A549 (cell line): ENCODE measurements at regions not wholly inside any gene's neighbourhood (a gene's known extent, or its start where the extent isn't known, plus 50 kb on each side); places are given as distances from the start of the nearest gene placed in this dataset.
A peak's percentile ranks its signal among the peaks of the same experiment; 100 is the strongest.

Source experiments
- ATAC-seq, 2 experiments: fragments of 200-7000 bp in 1 of 2; fragments of >200 bp in 1 of 2; cut with Nextera tagmentation in 1 of 2; cut with Tn5 transposase in 1 of 2; 3 replicates each; pipeline versions ENCODE4 v1.8.0 to v1.9.1; 2018 to 2020; ENCODE audit warnings: mild to moderate bottlenecking in 1 of 2, moderate library complexity in 1 of 2
- CTCF ChIA-PET: fragments of 300-600 bp; sonication (Branson Sonifier 250); formaldehyde crosslinking; extraction: SDS; loops from one replicate; lab custom pipeline; 2021; ENCODE audit warnings: antibody characterized with exemption, inconsistent platforms; lab: Yijun Ruan, JAX
- POLR2A ChIA-PET: fragments of 350-600 bp; formaldehyde crosslinking; extraction: SDS; loops from one replicate; lab custom pipeline; 2021; ENCODE audit warnings: antibody characterized with exemption, inconsistent platforms; lab: Yijun Ruan, JAX
- DNase-seq, 2 experiments: peaks; one replicate each; pipeline versions ENCODE4 v3.0.0 to v3.0.0-alpha.2; 2011 to 2016; ENCODE audit warnings: low read depth in 1 of 2, low spot score in 1 of 2
- FAIRE-seq: peaks from 2 replicates; lab custom pipeline; 2011; peaks lifted over from hg19 to GRCh38; lab: Jason Lieb, UNC
- H3K27ac ChIP-seq, 2 experiments: fragments of >200 bp; sonication (Bioruptor Twin); formaldehyde crosslinking; 3 replicates each; pipeline ENCODE4 v1.5.1; 2016 to 2017
- H3K4me1 ChIP-seq: fragments of >200 bp; sonication (Bioruptor Twin); formaldehyde crosslinking; 3 replicates; pipeline ENCODE4 v1.6.1; 2016
- H3K4me2 ChIP-seq: fragments of >200 bp; sonication (Bioruptor Twin); formaldehyde crosslinking; 3 replicates; pipeline ENCODE4 v1.6.1; 2016
- H3K4me3 ChIP-seq: fragments of >200 bp; sonication (Bioruptor Twin); formaldehyde crosslinking; 3 replicates; pipeline ENCODE4 v1.5.1; 2016
- H3K9me3 ChIP-seq: fragments of >200 bp; sonication (Bioruptor Twin); formaldehyde crosslinking; 3 replicates; pipeline ENCODE4 v1.6.1; 2016
- ATOH8 ChIP-seq: fragments of 250-450 bp; sonication (Bioruptor Pico); IDR thresholded peaks from 2 replicates; pipeline ENCODE4 v1.5.0; 2020; ENCODE audit warnings: low read depth, mild to moderate bottlenecking, moderate library complexity
- BCL3 ChIP-seq: fragments of >200 bp; sonication (Bioruptor Twin); formaldehyde crosslinking; IDR thresholded peaks from 3 replicates; pipeline ENCODE4 v1.6.1; 2016
- CHD2 ChIP-seq: fragments of 150-350 bp; IDR thresholded peaks from 2 replicates; pipeline ENCODE4 v1.6.1; 2014; ENCODE audit warnings: low read length; ENCODE audit not compliant: partially characterized antibody
- EHMT2 ChIP-seq: fragments of 200-600 bp; sonication (generic); IDR thresholded peaks from 2 replicates; pipeline ENCODE4 v1.6.1; 2016; ENCODE audit warnings: antibody characterized with exemption, low read depth, mild to moderate bottlenecking, moderate library complexity
- EP300 ChIP-seq, 2 experiments: fragments of >200 bp; sonication (Bioruptor Twin); formaldehyde crosslinking; IDR thresholded peaks; 2 replicates in 1 of 2; 3 replicates in 1 of 2; pipeline ENCODE4 v1.6.1; 2016 to 2017
- HES2 ChIP-seq: fragments of >200 bp; sonication (Bioruptor Twin); formaldehyde crosslinking; IDR thresholded peaks from 2 replicates; pipeline ENCODE4 v1.6.1; 2016
- KDM1A ChIP-seq: fragments of 200-600 bp; sonication (generic); IDR thresholded peaks from 2 replicates; pipeline ENCODE4 v1.6.1; 2016; ENCODE audit warnings: low read depth, mild to moderate bottlenecking
- MAFK ChIP-seq: fragments of 450-650 bp; IDR thresholded peaks from 2 replicates; pipeline ENCODE4 v1.6.1; 2014; ENCODE audit not compliant: partially characterized antibody
- MAX ChIP-seq: IDR thresholded peaks from 2 replicates; pipeline ENCODE4 v1.6.1; 2012
- POLR2A ChIP-seq: IDR thresholded peaks from 2 replicates; pipeline ENCODE4 v1.6.1; 2012; ENCODE audit warnings: mild to moderate bottlenecking, low read length
- RNF2 ChIP-seq: fragments of 200-600 bp; sonication (generic); IDR thresholded peaks from 2 replicates; pipeline ENCODE4 v1.6.1; 2016; ENCODE audit warnings: low read depth, mild to moderate bottlenecking, antibody characterized with exemption, moderate library complexity, borderline replicate concordance
- ZFP36 ChIP-seq: fragments of 450-650 bp; IDR thresholded peaks from 2 replicates; pipeline ENCODE4 v1.6.1; 2014; ENCODE audit warnings: borderline replicate concordance; ENCODE audit not compliant: partially characterized antibody
- ZSCAN20 ChIP-seq: fragments of 250-450 bp; sonication (Bioruptor Pico); IDR thresholded peaks from 2 replicates; pipeline ENCODE4 v1.8.0; 2022; ENCODE audit warnings: mild to moderate bottlenecking, moderate library complexity
- WGBS: methylation state at CpG from one replicate; pipeline ENCODE4 v1.1.6; 2017; ENCODE audit errors: missing lambda C conversion rate; 5-methylcytosine and 5-hydroxymethylcytosine counted together

- peaks cover 11% of the 10 kb centered on the region for H3K9me3 ChIP-seq
- no peak for ATAC-seq
- H3K4me2 ChIP-seq: no peak overlapping the region
- H3K4me1 ChIP-seq: peaks cover 9% of the 10 kb centered on the region
- TF ChIP-seq KDM1A (peak; percentile 73; the same call in 1 of the 2 replicates), EHMT2 (no peak)
- no peak for FAIRE-seq
- ChIA-PET CTCF (interaction anchor here (0.7 to 1.9 kb wide), 3 partner anchors 9 to 73 kb away, joined by 3 to 6 read pairs (median 3); no protein-coding TSS in a partner anchor), POLR2A (no interaction called here)
- H3K4me3 ChIP-seq: no peak overlapping the region
- DNase-seq: no peak
- H3K27ac ChIP-seq: no peak overlapping the region
- 79% methylated on average over 15 of the region's 15 CpGs for WGBS
These were observed 67.2 kb upstream of the CIBAR2 start for GRCh38 chr16:85179344-85180046.

- H3K4me3 ChIP-seq: no peak overlapping the region
- peaks cover 1% of the 10 kb centered on the region; the same call in 2 of the 3 replicates for H3K4me1 ChIP-seq
- peaks cover 19% of the 10 kb centered on the region for H3K9me3 ChIP-seq
- CTCF ChIA-PET: interaction anchor here (0.7 to 1.9 kb wide), 3 partner anchors 9 to 73 kb away, joined by 3 to 6 read pairs (median 3); no protein-coding TSS in a partner anchor
- no peak for ATAC-seq
- no peak overlapping the region for H3K4me2 ChIP-seq
- POLR2A ChIA-PET: no interaction called here
- FAIRE-seq: no peak
- WGBS: 87% methylated on average over 23 of the region's 23 CpGs
- H3K27ac ChIP-seq: no peak overlapping the region
- TF ChIP-seq ZFP36 (peak; percentile 57), CHD2 (no peak)
- DNase-seq: no peak
These were observed 68.0 kb upstream of the CIBAR2 start for GRCh38 chr16:85180047-85180826.

GRCh38 chr16:85180827-85181738 is 68.8 kb upstream of the CIBAR2 start:
- TF ChIP-seq RNF2: no peak
- no peak for TF ChIP-seq ZSCAN20 (CRISPR knock-in tag)
- TF ChIP-seq EP300 (IDR thresholded peaks at IDR 0.05): no peak
- no peak for TF ChIP-seq POLR2A
- TF ChIP-seq BCL3: no peak
- TF ChIP-seq HES2: no peak
- no peak for TF ChIP-seq MAFK
- no peak for TF ChIP-seq EHMT2
- TF ChIP-seq ATOH8 (CRISPR knock-in tag): no peak
- TF ChIP-seq MAX: no peak
- CTCF ChIA-PET: interaction anchor here (0.6 to 1.9 kb wide), 2 partner anchors 72 to 495 kb away, joined by 3 to 6 read pairs; no protein-coding TSS in a partner anchor
- Histone ChIP-seq H3K27ac (no peak overlapping the region), H3K4me1 (no peaks in the 10 kb centered on the region), H3K4me2 (no peak overlapping the region), H3K4me3 (no peak overlapping the region), H3K9me3 (peaks cover 19% of the 10 kb centered on the region)
- FAIRE-seq: no peak
- POLR2A ChIA-PET: no interaction called here
- no peak for ATAC-seq
- no peak for DNase-seq
- WGBS: 88% methylated on average over 28 of the region's 30 CpGs
